Erythroblast (primary cell): ENCODE measurements at regions not wholly inside any gene's neighbourhood (a gene's known extent, or its start where the extent isn't known, plus 50 kb on each side); places are given as distances from the start of the nearest gene placed in this dataset.

Source experiments
- GATA1 ChIP-seq: IDR thresholded peaks from 2 replicates; pipeline ENCODE4 v1.6.1; 2011; ENCODE audit warnings: low read depth, mild to moderate bottlenecking, control low read depth, low read length, moderate library complexity
- POLR2A ChIP-seq: IDR thresholded peaks from 2 replicates; pipeline ENCODE4 v1.6.1; 2011; ENCODE audit warnings: mild to moderate bottlenecking, low read length

- TF ChIP-seq POLR2A (peak; percentile 49), GATA1 (peak; percentile 84)
Measured at GRCh38 chr11:86151174-86152005, 82.5 kb upstream of the PICALM start.
